ENCODE measurements at regions not wholly inside any gene's neighbourhood (a gene's known extent, or its start where the extent isn't known, plus 50 kb on each side); places are given as distances from the start of the nearest gene placed in this dataset.

DNA sequence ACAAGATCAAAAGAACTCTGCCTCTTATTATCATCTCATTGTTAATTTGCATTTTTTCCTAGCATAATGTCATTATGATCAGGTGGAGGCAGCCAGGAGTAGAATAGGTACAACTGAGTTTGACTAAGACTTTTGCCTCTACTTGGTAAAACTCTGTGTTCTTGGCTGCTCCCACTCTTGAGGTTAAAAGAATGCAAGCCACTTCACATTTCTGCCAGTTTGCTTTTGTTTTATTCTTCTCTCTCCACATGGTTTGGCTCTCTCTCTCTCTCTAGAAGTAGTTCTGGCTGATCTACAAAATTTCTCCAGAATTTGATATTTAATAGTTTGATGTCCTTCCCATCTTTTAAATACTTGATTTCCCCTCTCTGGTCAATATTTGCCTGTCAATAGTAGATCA lies 170.7 kb upstream of the E2F7 start (continued):
- TF ChIP-seq EGR1 (IDR thresholded peaks at IDR 0.05; ENCODE audit: borderline replicate concordance in 1 of 2, low read depth in 2 of 2, low read length in 2 of 2) (no peak), NRF1 (conservative IDR thresholded peaks at IDR 0.05; ENCODE audit: low read depth, low read length) (no peak), RAD51 (IDR thresholded peaks at IDR 0.05) (no peak), KLF5 (IDR thresholded peaks at IDR 0.05; ENCODE audit: partially characterized antibody) (no peak)
- TF ChIP-seq, protein P1, sequence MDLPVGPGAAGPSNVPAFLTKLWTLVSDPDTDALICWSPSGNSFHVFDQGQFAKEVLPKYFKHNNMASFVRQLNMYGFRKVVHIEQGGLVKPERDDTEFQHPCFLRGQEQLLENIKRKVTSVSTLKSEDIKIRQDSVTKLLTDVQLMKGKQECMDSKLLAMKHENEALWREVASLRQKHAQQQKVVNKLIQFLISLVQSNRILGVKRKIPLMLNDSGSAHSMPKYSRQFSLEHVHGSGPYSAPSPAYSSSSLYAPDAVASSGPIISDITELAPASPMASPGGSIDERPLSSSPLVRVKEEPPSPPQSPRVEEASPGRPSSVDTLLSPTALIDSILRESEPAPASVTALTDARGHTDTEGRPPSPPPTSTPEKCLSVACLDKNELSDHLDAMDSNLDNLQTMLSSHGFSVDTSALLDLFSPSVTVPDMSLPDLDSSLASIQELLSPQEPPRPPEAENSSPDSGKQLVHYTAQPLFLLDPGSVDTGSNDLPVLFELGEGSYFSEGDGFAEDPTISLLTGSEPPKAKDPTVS (IDR thresholded peaks at IDR 0.05; ENCODE audit: low read depth, low read length): no peak

DNA sequence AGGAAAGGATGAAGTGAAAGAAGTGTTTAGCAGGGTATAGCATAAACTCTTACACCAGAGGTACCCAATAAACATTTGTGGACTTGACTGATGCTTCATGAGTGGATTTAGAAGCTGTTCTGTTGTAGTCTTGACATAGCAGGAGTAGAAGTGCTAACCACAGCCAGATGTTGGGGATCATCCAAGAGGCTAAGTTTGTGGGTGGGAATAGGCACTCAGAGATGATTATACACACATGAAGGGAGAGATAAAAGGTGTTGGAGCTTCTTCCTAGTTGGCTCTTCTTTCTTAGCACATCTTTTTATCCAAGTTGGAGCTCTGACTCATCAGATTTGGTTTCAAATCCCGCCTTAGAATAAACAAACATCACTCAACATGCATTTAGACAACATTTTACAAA lies 166.7 kb upstream of the E2F7 start:
- 0% methylated on average over 1 of the region's 1 CpG for WGBS (ENCODE audit: insufficient coverage, insufficient replicate concordance, low lambda C conversion rate, missing lambda C conversion rate)
- CTCF ChIA-PET: no interaction called here
- DNase-seq (ENCODE audit: low read depth, low spot score) (no peak), ATAC-seq (no peak), FAIRE-seq (no peak)
- in situ Hi-C loops (cut with MboI): no loop called here
- Histone ChIP-seq H3K4me3 (no peak overlapping the region), H4K20me1 (ENCODE audit: control insufficient read depth, insufficient read depth) (no peaks in the 10 kb centered on the region), H3K9ac (ENCODE audit: control insufficient read depth, insufficient read depth, low read length) (no peak overlapping the region), H2AFZ (ENCODE audit: control insufficient read depth, low read depth, low read length) (no peak overlapping the region), H3K27me3 (replicated peaks in 1 of 2; ENCODE audit: control insufficient read depth in 2 of 2, insufficient read depth in 2 of 2, low read length in 1 of 2) (no peaks in the 10 kb centered on the region), H3K27ac (ENCODE audit: control insufficient read depth, insufficient read depth) (no peak overlapping the region), H3K79me2 (ENCODE audit: control insufficient read depth, insufficient read depth, low read length) (no peaks in the 10 kb centered on the region), H3K4me1 (ENCODE audit: control insufficient read depth, insufficient read depth, low read length) (no peaks in the 10 kb centered on the region), H3K36me3 (ENCODE audit: control insufficient read depth in 2 of 2, insufficient read depth in 2 of 2, low read length in 1 of 2) (no peaks in the 10 kb centered on the region), H3K9me3 (replicated peaks; ENCODE audit: control insufficient read depth, insufficient read depth, low read length) (no peaks in the 10 kb centered on the region), H3K4me2 (ENCODE audit: control insufficient read depth, insufficient read depth) (no peak overlapping the region)
- SMC1A ChIA-PET (ENCODE audit: uncharacterized antibody, unreplicated experiment): no interaction called here
- TF ChIP-seq YY1 (IDR thresholded peaks at IDR 0.05; ENCODE audit: low read depth, low read length): no peak
- TF ChIP-seq RAD21 (IDR thresholded peaks at IDR 0.05; ENCODE audit: insufficient read depth, low read depth, low read length): no peak
- TF ChIP-seq CBX3 (IDR thresholded peaks at IDR 0.05; ENCODE audit: borderline replicate concordance, low read depth): no peak
- TF ChIP-seq SREBF2 (IDR thresholded peaks at IDR 0.05; ENCODE audit: low read length): no peak
- TF ChIP-seq, protein P2, sequence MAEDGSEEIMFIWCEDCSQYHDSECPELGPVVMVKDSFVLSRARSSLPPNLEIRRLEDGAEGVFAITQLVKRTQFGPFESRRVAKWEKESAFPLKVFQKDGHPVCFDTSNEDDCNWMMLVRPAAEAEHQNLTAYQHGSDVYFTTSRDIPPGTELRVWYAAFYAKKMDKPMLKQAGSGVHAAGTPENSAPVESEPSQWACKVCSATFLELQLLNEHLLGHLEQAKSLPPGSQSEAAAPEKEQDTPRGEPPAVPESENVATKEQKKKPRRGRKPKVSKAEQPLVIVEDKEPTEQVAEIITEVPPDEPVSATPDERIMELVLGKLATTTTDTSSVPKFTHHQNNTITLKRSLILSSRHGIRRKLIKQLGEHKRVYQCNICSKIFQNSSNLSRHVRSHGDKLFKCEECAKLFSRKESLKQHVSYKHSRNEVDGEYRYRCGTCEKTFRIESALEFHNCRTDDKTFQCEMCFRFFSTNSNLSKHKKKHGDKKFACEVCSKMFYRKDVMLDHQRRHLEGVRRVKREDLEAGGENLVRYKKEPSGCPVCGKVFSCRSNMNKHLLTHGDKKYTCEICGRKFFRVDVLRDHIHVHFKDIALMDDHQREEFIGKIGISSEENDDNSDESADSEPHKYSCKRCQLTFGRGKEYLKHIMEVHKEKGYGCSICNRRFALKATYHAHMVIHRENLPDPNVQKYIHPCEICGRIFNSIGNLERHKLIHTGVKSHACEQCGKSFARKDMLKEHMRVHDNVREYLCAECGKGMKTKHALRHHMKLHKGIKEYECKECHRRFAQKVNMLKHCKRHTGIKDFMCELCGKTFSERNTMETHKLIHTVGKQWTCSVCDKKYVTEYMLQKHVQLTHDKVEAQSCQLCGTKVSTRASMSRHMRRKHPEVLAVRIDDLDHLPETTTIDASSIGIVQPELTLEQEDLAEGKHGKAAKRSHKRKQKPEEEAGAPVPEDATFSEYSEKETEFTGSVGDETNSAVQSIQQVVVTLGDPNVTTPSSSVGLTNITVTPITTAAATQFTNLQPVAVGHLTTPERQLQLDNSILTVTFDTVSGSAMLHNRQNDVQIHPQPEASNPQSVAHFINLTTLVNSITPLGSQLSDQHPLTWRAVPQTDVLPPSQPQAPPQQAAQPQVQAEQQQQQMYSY (CRISPR knock-in tag; IDR thresholded peaks at IDR 0.05): no peak
- TF ChIP-seq TCF3 (IDR thresholded peaks at IDR 0.05; ENCODE audit: borderline replicate concordance, insufficient read depth, low read depth, low read length): no peak
- no peak for TF ChIP-seq TAF1 (IDR thresholded peaks at IDR 0.05; ENCODE audit: borderline replicate concordance, low read depth, low read length)
- no peak for TF ChIP-seq RB1 (IDR thresholded peaks at IDR 0.05; ENCODE audit: borderline replicate concordance)
- no peak for TF ChIP-seq FOXK2 (IDR thresholded peaks at IDR 0.05)
- TF ChIP-seq, protein P3, sequence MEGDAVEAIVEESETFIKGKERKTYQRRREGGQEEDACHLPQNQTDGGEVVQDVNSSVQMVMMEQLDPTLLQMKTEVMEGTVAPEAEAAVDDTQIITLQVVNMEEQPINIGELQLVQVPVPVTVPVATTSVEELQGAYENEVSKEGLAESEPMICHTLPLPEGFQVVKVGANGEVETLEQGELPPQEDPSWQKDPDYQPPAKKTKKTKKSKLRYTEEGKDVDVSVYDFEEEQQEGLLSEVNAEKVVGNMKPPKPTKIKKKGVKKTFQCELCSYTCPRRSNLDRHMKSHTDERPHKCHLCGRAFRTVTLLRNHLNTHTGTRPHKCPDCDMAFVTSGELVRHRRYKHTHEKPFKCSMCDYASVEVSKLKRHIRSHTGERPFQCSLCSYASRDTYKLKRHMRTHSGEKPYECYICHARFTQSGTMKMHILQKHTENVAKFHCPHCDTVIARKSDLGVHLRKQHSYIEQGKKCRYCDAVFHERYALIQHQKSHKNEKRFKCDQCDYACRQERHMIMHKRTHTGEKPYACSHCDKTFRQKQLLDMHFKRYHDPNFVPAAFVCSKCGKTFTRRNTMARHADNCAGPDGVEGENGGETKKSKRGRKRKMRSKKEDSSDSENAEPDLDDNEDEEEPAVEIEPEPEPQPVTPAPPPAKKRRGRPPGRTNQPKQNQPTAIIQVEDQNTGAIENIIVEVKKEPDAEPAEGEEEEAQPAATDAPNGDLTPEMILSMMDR (IDR thresholded peaks at IDR 0.05 in 2 of 3, conservative IDR thresholded peaks at IDR 0.05 in 1 of 3; ENCODE audit: control insufficient read depth in 2 of 3, extremely low read depth in 1 of 3, insufficient read depth in 1 of 3, low read depth in 3 of 3, low read length in 3 of 3): no peak
- no peak for TF ChIP-seq RAD51 (IDR thresholded peaks at IDR 0.05)
- intact Hi-C loops (cut with micrococcal nuclease; ENCODE audit: unreplicated experiment): no loop called here
- RAD21 ChIA-PET (ENCODE audit: unreplicated experiment): no interaction called here
- BruUV-seq (replicated peaks): no TSS peak
- POLR2A ChIA-PET: interaction anchor here (0.6 kb wide), 1 partner anchor 144 kb away, joined by 4 read pairs; no protein-coding TSS in a partner anchor

Data from GM12878 (cell line).